ENCODE measurements at regions not wholly inside any gene's neighbourhood (a gene's known extent, or its start where the extent isn't known, plus 50 kb on each side); places are given as distances from the start of the nearest gene placed in this dataset.

DNA sequence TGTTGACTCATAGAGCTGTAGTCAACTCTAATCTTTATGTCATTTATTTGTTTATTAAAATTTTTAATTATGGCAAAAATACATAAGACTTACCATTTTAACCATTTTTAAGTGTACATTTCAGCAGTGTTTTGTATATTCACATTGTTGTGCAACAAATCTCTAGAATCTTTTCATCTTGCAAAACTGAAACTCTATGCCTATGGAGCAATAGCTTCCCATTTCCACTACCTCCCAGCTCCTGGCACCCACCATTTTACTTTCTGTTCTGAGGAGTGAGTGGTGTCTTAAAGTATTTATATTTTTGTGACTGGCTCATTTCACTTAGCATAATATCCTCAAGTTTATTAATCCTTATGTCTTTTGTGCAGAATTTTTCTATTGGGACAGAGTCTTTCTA is 181.0 kb downstream of the GPAT3 start:
- no peak overlapping the region for H3K27ac ChIP-seq

GRCh38 chr4:83712890-83713289 is 177.0 kb downstream of the GPAT3 start:
- Histone ChIP-seq H3K27ac (no peak overlapping the region), H3K36me3 (no peaks in the 10 kb centered on the region), H3K9me3 (no peaks in the 10 kb centered on the region), H3K4me1 (no peaks in the 10 kb centered on the region), H3K4me3 (no peak overlapping the region), H3K27me3 (no peaks in the 10 kb centered on the region)
- TF ChIP-seq, protein P1, sequence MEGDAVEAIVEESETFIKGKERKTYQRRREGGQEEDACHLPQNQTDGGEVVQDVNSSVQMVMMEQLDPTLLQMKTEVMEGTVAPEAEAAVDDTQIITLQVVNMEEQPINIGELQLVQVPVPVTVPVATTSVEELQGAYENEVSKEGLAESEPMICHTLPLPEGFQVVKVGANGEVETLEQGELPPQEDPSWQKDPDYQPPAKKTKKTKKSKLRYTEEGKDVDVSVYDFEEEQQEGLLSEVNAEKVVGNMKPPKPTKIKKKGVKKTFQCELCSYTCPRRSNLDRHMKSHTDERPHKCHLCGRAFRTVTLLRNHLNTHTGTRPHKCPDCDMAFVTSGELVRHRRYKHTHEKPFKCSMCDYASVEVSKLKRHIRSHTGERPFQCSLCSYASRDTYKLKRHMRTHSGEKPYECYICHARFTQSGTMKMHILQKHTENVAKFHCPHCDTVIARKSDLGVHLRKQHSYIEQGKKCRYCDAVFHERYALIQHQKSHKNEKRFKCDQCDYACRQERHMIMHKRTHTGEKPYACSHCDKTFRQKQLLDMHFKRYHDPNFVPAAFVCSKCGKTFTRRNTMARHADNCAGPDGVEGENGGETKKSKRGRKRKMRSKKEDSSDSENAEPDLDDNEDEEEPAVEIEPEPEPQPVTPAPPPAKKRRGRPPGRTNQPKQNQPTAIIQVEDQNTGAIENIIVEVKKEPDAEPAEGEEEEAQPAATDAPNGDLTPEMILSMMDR (IDR thresholded peaks at IDR 0.05): no peak
- no peak for TF ChIP-seq EP300 (IDR thresholded peaks at IDR 0.05)
- DNase-seq (ENCODE audit: low spot score in 2 of 2): no peak

More for the DNA sequence above, 181.0 kb downstream of the GPAT3 start:
- TF ChIP-seq EP300 (IDR thresholded peaks at IDR 0.05) (no peak), POLR2A (IDR thresholded peaks at IDR 0.05) (no peak)
- TF ChIP-seq, protein P1 (IDR thresholded peaks at IDR 0.05): no peak
- Histone ChIP-seq H3K9me3 (no peaks in the 10 kb centered on the region), H3K4me3 (no peak overlapping the region), H3K27me3 (no peaks in the 10 kb centered on the region), H3K36me3 (no peaks in the 10 kb centered on the region), H3K4me1 (no peaks in the 10 kb centered on the region)
- no peak for DNase-seq (ENCODE audit: low spot score in 2 of 2)

- 83% methylated on average over 7 of the region's 7 CpGs for WGBS, 2 donors
- TF ChIP-seq POLR2A (IDR thresholded peaks at IDR 0.05) (no peak), EP300 (IDR thresholded peaks at IDR 0.05) (no peak)
- TF ChIP-seq, protein P1 (IDR thresholded peaks at IDR 0.05): no peak
Measured at GRCh38 chr4:83709627-83710026, 173.7 kb downstream of the GPAT3 start.

GRCh38 chr4:83708500-83709175 is 172.7 kb downstream of the GPAT3 start:
- 60 to 68% methylated on average over 6 of the region's 6 CpGs for WGBS, 2 donors
- no peak for DNase-seq (ENCODE audit: low spot score in 2 of 2)
- TF ChIP-seq, protein P1 (IDR thresholded peaks at IDR 0.05): no peak
- H3K27ac ChIP-seq: no peak overlapping the region
- no peaks in the 10 kb centered on the region for H3K4me1 ChIP-seq
- no peak overlapping the region for H3K4me3 ChIP-seq
- H3K9me3 ChIP-seq: no peaks in the 10 kb centered on the region
- no peaks in the 10 kb centered on the region for H3K36me3 ChIP-seq
- H3K27me3 ChIP-seq: no peaks in the 10 kb centered on the region

More at GRCh38 chr4:83709627-83710026, 173.7 kb downstream of the GPAT3 start:
- Histone ChIP-seq H3K27ac (no peak overlapping the region), H3K9me3 (no peaks in the 10 kb centered on the region), H3K36me3 (no peaks in the 10 kb centered on the region), H3K27me3 (no peaks in the 10 kb centered on the region), H3K4me3 (no peak overlapping the region), H3K4me1 (no peaks in the 10 kb centered on the region)
- no peak for DNase-seq (ENCODE audit: low spot score in 2 of 2)

DNA sequence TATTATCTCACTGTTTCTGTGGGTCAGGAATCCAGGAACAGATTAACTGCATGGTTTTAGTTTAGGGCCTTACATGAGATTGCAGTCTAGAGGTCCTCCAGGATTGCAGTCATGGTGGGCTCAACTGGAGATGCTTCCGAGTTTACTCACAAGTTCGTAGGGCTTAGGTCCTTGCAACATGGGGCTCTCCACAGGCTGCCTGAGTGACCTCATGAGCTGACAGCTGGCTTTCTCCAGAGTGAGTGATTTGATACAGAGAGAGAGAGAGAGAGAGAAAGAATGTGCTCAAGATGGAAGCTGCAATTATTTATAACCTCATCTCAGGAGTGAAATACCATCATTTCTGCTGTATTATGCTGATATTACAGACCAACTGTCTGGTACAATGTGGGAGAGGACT is 168.9 kb downstream of the GPAT3 start:
- Histone ChIP-seq H3K27ac (no peak overlapping the region), H3K9me3 (peaks cover 0 to 18% (median 0%) of the 10 kb centered on the region in 4 donors), H3K4me3 (no peak overlapping the region), H3K4me1 (no peaks in the 10 kb centered on the region), H3K27me3 (no peaks in the 10 kb centered on the region), H3K36me3 (no peaks in the 10 kb centered on the region)
- DNase-seq (ENCODE audit: low spot score in 2 of 2): no peak
- 88 to 100% methylated on average over 2 of the region's 2 CpGs for WGBS, 2 donors
- no peak for TF ChIP-seq POLR2A (IDR thresholded peaks at IDR 0.05)
- TF ChIP-seq, protein P1 (IDR thresholded peaks at IDR 0.05): no peak
- TF ChIP-seq EP300 (IDR thresholded peaks at IDR 0.05): no peak

Data from tibial nerve (tissue), 4 donors.